Activated T-cell treated with anti-CD3 and anti-CD28 coated beads, Interleukin-2, amount 50 U/mL, for 72 hours (primary cell): ENCODE measurements at regions not wholly inside any gene's neighbourhood (a gene's known extent, or its start where the extent isn't known, plus 50 kb on each side); places are given as distances from the start of the nearest gene placed in this dataset.
A peak's percentile ranks its signal among the peaks of the same experiment; 100 is the strongest.

Experiments
- ATAC-seq, 2 donors: fragments of 150-1000 bp; cut with Tn5 transposase; replicated peaks in 1 of 2; 2 replicates each; pipeline ENCODE4 v1.10.0; 2021; ENCODE audit warnings: moderate library complexity in 2 of 2, mild to moderate bottlenecking in 1 of 2
- DNase-seq, 2 donors: peaks; one replicate each; pipeline ENCODE4 v3.0.0; 2021 to 2022; ENCODE audit warnings: mixed read lengths in 1 of 2
- H3K27ac Mint-ChIP-seq: one replicate; pipeline ENCODE4 v1.8.0; 2022; ENCODE audit warnings: mild to moderate bottlenecking, moderate library complexity, mixed read lengths
- H3K27me3 Mint-ChIP-seq: one replicate; pipeline ENCODE4 v1.8.0; 2022; ENCODE audit warnings: low read depth, mixed read lengths
- H3K36me3 Mint-ChIP-seq, 2 donors: one replicate each; pipeline ENCODE4 v1.8.0; 2022; ENCODE audit warnings: mixed read lengths in 2 of 2, mild to moderate bottlenecking in 1 of 2; ENCODE audit not compliant: insufficient read depth in 2 of 2
- H3K4me1 Mint-ChIP-seq: one replicate; pipeline ENCODE4 v1.8.0; 2022; ENCODE audit warnings: low read depth, mixed read lengths
- H3K4me3 Mint-ChIP-seq, 2 donors: one replicate each; pipeline ENCODE4 v1.8.0; 2022; ENCODE audit warnings: mild to moderate bottlenecking in 2 of 2, mixed read lengths in 2 of 2, moderate library complexity in 2 of 2
- H3K9me3 Mint-ChIP-seq, 2 donors: one replicate each; pipeline ENCODE4 v1.8.0; 2022; ENCODE audit warnings: mixed read lengths in 2 of 2

- no peak for ATAC-seq
- Mint-ChIP-seq H3K4me3 (no peak overlapping the region), H3K9me3 (peaks cover 1 to 6% of the 10 kb centered on the region in 2 donors), H3K27me3 (peaks cover 6% of the 10 kb centered on the region), H3K4me1 (peaks cover 33% of the 10 kb centered on the region), H3K27ac (no peak overlapping the region), H3K36me3 (peaks cover 21 to 40% of the 10 kb centered on the region in 2 donors)
- DNase-seq, result no peak
These were observed 499.8 kb downstream of the MID1IP1 start for GRCh38 chrX:39301036-39301435.

GRCh38 chrX:39302838-39303237 is 501.6 kb downstream of the MID1IP1 start:
- peaks cover 22 to 47% of the 10 kb centered on the region in 2 donors for H3K36me3 Mint-ChIP-seq

GRCh38 chrX:39304746-39305145 is 503.5 kb downstream of the MID1IP1 start:
- no peak for ATAC-seq
- H3K9me3 Mint-ChIP-seq, result peaks cover 1 to 6% of the 10 kb centered on the region in 2 donors
- H3K4me1 Mint-ChIP-seq, result peaks cover 51% of the 10 kb centered on the region
- H3K4me3 Mint-ChIP-seq, result no peak overlapping the region
- no peak for DNase-seq
- H3K27me3 Mint-ChIP-seq, result no peaks in the 10 kb centered on the region
- H3K27ac Mint-ChIP-seq, result no peak overlapping the region
- peaks cover 26 to 49% of the 10 kb centered on the region in 2 donors for H3K36me3 Mint-ChIP-seq

More at GRCh38 chrX:39302838-39303237, 501.6 kb downstream of the MID1IP1 start:
- ATAC-seq, result no peak
- DNase-seq, result no peak
- Mint-ChIP-seq H3K9me3 (peaks cover 3 to 6% of the 10 kb centered on the region in 2 donors), H3K4me1 (peaks cover 47% of the 10 kb centered on the region), H3K4me3 (no peak overlapping the region), H3K27me3 (peaks cover 6% of the 10 kb centered on the region), H3K27ac (no peak overlapping the region)

GRCh38 chrX:39307488-39307887 is 506.2 kb downstream of the MID1IP1 start:
- Mint-ChIP-seq H3K4me3 (peak overlapping the region in 1 of 2 donors; percentile 65), H3K27ac (peak overlapping the region; percentile 100), H3K36me3 (peaks cover 30 to 54% of the 10 kb centered on the region in 2 donors), H3K27me3 (no peaks in the 10 kb centered on the region), H3K4me1 (peaks cover 63% of the 10 kb centered on the region), H3K9me3 (peaks cover 4 to 7% of the 10 kb centered on the region in 2 donors)
- ATAC-seq, result no peak
- no peak for DNase-seq

- peaks cover 35 to 56% of the 10 kb centered on the region in 2 donors for H3K36me3 Mint-ChIP-seq
- no peaks in the 10 kb centered on the region for H3K27me3 Mint-ChIP-seq
- peak overlapping the region in 1 of 2 donors; percentile 65 for H3K4me3 Mint-ChIP-seq
- ATAC-seq (no peak), DNase-seq (no peak)
- peaks cover 4 to 11% of the 10 kb centered on the region in 2 donors for H3K9me3 Mint-ChIP-seq
- H3K4me1 Mint-ChIP-seq, result peaks cover 70% of the 10 kb centered on the region
- H3K27ac Mint-ChIP-seq, result peak overlapping the region; percentile 100
These were observed 506.9 kb downstream of the MID1IP1 start for GRCh38 chrX:39308126-39308525.

- Mint-ChIP-seq H3K27ac (peak overlapping the region; percentile 100), H3K36me3 (peaks cover 38 to 56% of the 10 kb centered on the region in 2 donors), H3K4me1 (peaks cover 70% of the 10 kb centered on the region), H3K9me3 (peaks cover 7 to 11% of the 10 kb centered on the region in 2 donors), H3K4me3 (peak overlapping the region; percentile 73 to 98), H3K27me3 (no peaks in the 10 kb centered on the region)
- DNase-seq, result peak; percentile 59 to 76
- peak; percentile 93 to 94 for ATAC-seq
These were observed 507.9 kb downstream of the MID1IP1 start for GRCh38 chrX:39309018-39309635.

GRCh38 chrX:39309721-39310152 is 508.5 kb downstream of the MID1IP1 start:
- Mint-ChIP-seq H3K4me3 (peak overlapping the region; percentile 73 to 98), H3K9me3 (peaks cover 8 to 11% of the 10 kb centered on the region in 2 donors), H3K27ac (peak overlapping the region; percentile 100), H3K4me1 (peaks cover 70% of the 10 kb centered on the region), H3K36me3 (peaks cover 36 to 53% of the 10 kb centered on the region in 2 donors), H3K27me3 (no peaks in the 10 kb centered on the region)
- peak; percentile 69 to 77 for ATAC-seq
- DNase-seq, result peak; percentile 54 to 62

GRCh38 chrX:39310891-39311290 is 509.6 kb downstream of the MID1IP1 start:
- DNase-seq, result no peak
- peak overlapping the region; percentile 43 to 98 for H3K4me3 Mint-ChIP-seq
- no peak for ATAC-seq
- H3K9me3 Mint-ChIP-seq, result peaks cover 6 to 12% of the 10 kb centered on the region in 2 donors
- peaks cover 34 to 46% of the 10 kb centered on the region in 2 donors for H3K36me3 Mint-ChIP-seq
- peaks cover 67% of the 10 kb centered on the region for H3K4me1 Mint-ChIP-seq
- H3K27ac Mint-ChIP-seq, result peak overlapping the region; percentile 100
- no peaks in the 10 kb centered on the region for H3K27me3 Mint-ChIP-seq

GRCh38 chrX:39311646-39312045 is 510.4 kb downstream of the MID1IP1 start:
- Mint-ChIP-seq H3K9me3 (peaks cover 9 to 14% of the 10 kb centered on the region in 2 donors), H3K4me1 (peaks cover 69% of the 10 kb centered on the region), H3K36me3 (peaks cover 36 to 48% of the 10 kb centered on the region in 2 donors), H3K27ac (peak overlapping the region; percentile 100), H3K4me3 (no peak overlapping the region), H3K27me3 (no peaks in the 10 kb centered on the region)
- ATAC-seq, result no peak
- DNase-seq, result no peak

GRCh38 chrX:39313146-39313545 is 511.9 kb downstream of the MID1IP1 start:
- Mint-ChIP-seq H3K4me3 (no peak overlapping the region), H3K27ac (no peak overlapping the region)

GRCh38 chrX:39318506-39319343 is 517.5 kb downstream of the MID1IP1 start:
- Mint-ChIP-seq H3K27me3 (no peaks in the 10 kb centered on the region), H3K9me3 (peaks cover 6 to 8% of the 10 kb centered on the region in 2 donors), H3K27ac (no peak overlapping the region), H3K36me3 (peaks cover 21 to 32% of the 10 kb centered on the region in 2 donors), H3K4me3 (no peak overlapping the region), H3K4me1 (peaks cover 45% of the 10 kb centered on the region)
- ATAC-seq, result no peak
- DNase-seq, result no peak

More at GRCh38 chrX:39313146-39313545, 511.9 kb downstream of the MID1IP1 start:
- Mint-ChIP-seq H3K36me3 (peaks cover 31 to 33% of the 10 kb centered on the region in 2 donors), H3K4me1 (peaks cover 63% of the 10 kb centered on the region), H3K9me3 (peaks cover 9 to 13% of the 10 kb centered on the region in 2 donors), H3K27me3 (no peaks in the 10 kb centered on the region)
- no peak for DNase-seq
- ATAC-seq, result no peak

GRCh38 chrX:39320165-39320564 is 518.9 kb downstream of the MID1IP1 start:
- peaks cover 3 to 8% of the 10 kb centered on the region in 2 donors for H3K9me3 Mint-ChIP-seq
- H3K4me1 Mint-ChIP-seq, result peaks cover 53% of the 10 kb centered on the region
- no peak for DNase-seq
- peak overlapping the region; percentile 28 to 46 for H3K4me3 Mint-ChIP-seq
- no peak overlapping the region for H3K27ac Mint-ChIP-seq
- H3K36me3 Mint-ChIP-seq, result peaks cover 21 to 34% of the 10 kb centered on the region in 2 donors
- no peaks in the 10 kb centered on the region for H3K27me3 Mint-ChIP-seq
- ATAC-seq, result peak; percentile 36 to 44

GRCh38 chrX:39322496-39322895 is 521.2 kb downstream of the MID1IP1 start:
- DNase-seq, result no peak
- H3K4me1 Mint-ChIP-seq, result peaks cover 50% of the 10 kb centered on the region
- H3K4me3 Mint-ChIP-seq, result peak overlapping the region; percentile 15 to 67
- no peak for ATAC-seq
- H3K27ac Mint-ChIP-seq, result no peak overlapping the region
- peaks cover 0 to 5% of the 10 kb centered on the region in 2 donors for H3K9me3 Mint-ChIP-seq
- H3K27me3 Mint-ChIP-seq, result no peaks in the 10 kb centered on the region
- peaks cover 18 to 28% of the 10 kb centered on the region in 2 donors for H3K36me3 Mint-ChIP-seq
